Psoas muscle (tissue), 7 donors: ENCODE measurements at regions not wholly inside any gene's neighbourhood (a gene's known extent, or its start where the extent isn't known, plus 50 kb on each side); places are given as distances from the start of the nearest gene placed in this dataset.

ENCODE experiments used
- ATAC-seq, 4 donors: fragments of 200-7000 bp; cut with Tn5 transposase; one replicate each; pipeline ENCODE4 v1.9.1; 2020; ENCODE audit warnings: moderate library complexity in 3 of 4, mild to moderate bottlenecking in 2 of 4
- DNase-seq, 2 donors: peaks; one replicate each; pipeline ENCODE4 v3.0.0-alpha.2; 2020
- H3K27ac ChIP-seq: fragments of 200-600 bp; one replicate; pipeline ENCODE4 v1.8.0; 2022
- H3K27me3 ChIP-seq, 3 donors: fragments of 200-600 bp in 1 of 3; one replicate each; pipeline versions ENCODE4 v1.6.1 to v1.8.0; 2013 to 2022; ENCODE audit warnings: low read length in 2 of 3, mild to moderate bottlenecking in 2 of 3, moderate library complexity in 1 of 3; ENCODE audit not compliant: insufficient read depth in 3 of 3
- H3K36me3 ChIP-seq, 2 donors: fragments of 200-600 bp in 1 of 2; one replicate each; pipeline versions ENCODE4 v1.6.1 to v1.8.0; 2013 to 2022; ENCODE audit warnings: low read depth in 1 of 2, mild to moderate bottlenecking in 1 of 2, moderate library complexity in 1 of 2; ENCODE audit not compliant: insufficient read depth in 1 of 2
- H3K4me1 ChIP-seq: fragments of 200-600 bp; one replicate; pipeline ENCODE4 v1.8.0; 2022
- H3K4me3 ChIP-seq: fragments of 200-600 bp; one replicate; pipeline ENCODE4 v1.8.0; 2022; ENCODE audit warnings: mild to moderate bottlenecking
- H3K9me3 ChIP-seq: fragments of 200-600 bp; one replicate; pipeline ENCODE4 v1.8.0; 2022
- CTCF ChIP-seq: fragments of 200-600 bp; IDR thresholded peaks from one replicate; pipeline ENCODE4 v1.8.0; 2022; ENCODE audit warnings: antibody characterized with exemption
- WGBS, 3 donors: extraction: QIAGEN DNeasy Blood & Tissue Kit; methylation state at CpG; one replicate each; pipeline versions ENCODE4 v1.1.6 to v1.1.7; 2013; 5-methylcytosine and 5-hydroxymethylcytosine counted together
- intact Hi-C, 2 donors: fragments of 100-400 bp; cut with DNase I; formaldehyde crosslinking; loops; one replicate each; pipeline versions ENCODE4 v1.11.0 to v1.14.2; 2022
- donor health status: healthy with polysubstance abuse.
- donor health status: DM: no; HTN: no; CAD: no; lungs with moderate emphysema.
- donor health status: Bipolar disorder and iron deficiency.
- donor health status: healthy.
- donor health status: DM: yes; HTN: yes; CAD: no.
- donor health status: DM: no; HTN: no; CAD: no.
- donor health status: DM: yes; HTN: yes; CAD: no.

GRCh38 chr12:127121494-127122084 lies 1145.4 kb upstream of the TMEM132C start:
- Histone ChIP-seq H3K4me3 (no peak overlapping the region), H3K4me1 (no peaks in the 10 kb centered on the region), H3K27me3 (no peaks in the 10 kb centered on the region), H3K36me3 (no peaks in the 10 kb centered on the region), H3K9me3 (no peaks in the 10 kb centered on the region), H3K27ac (no peak overlapping the region)
- intact Hi-C loops: no loop called here
- TF ChIP-seq CTCF: no peak
- DNase-seq: no peak
- ATAC-seq: no peak
- 52 to 67% (median 60%) methylated on average over 4 of the region's 4 CpGs for WGBS, 3 donors

- no peaks in the 10 kb centered on the region for H3K27me3 ChIP-seq
- no peak for TF ChIP-seq CTCF
- peak in 1 of 4 donors; percentile 59 for ATAC-seq
These were observed 1141.2 kb upstream of the TMEM132C start for GRCh38 chr12:127125607-127126259.

GRCh38 chr12:127126260-127126628 lies 1140.7 kb upstream of the TMEM132C start:
- Histone ChIP-seq H3K4me1 (no peaks in the 10 kb centered on the region), H3K27me3 (no peaks in the 10 kb centered on the region), H3K27ac (no peak overlapping the region), H3K36me3 (no peaks in the 10 kb centered on the region), H3K4me3 (no peak overlapping the region), H3K9me3 (no peaks in the 10 kb centered on the region)
- WGBS, 3 donors: 89 to 92% (median 90%) methylated on average over 2 of the region's 2 CpGs
- DNase-seq: no peak
- intact Hi-C loops: no loop called here
- ATAC-seq: no peak
- no peak for TF ChIP-seq CTCF

More at GRCh38 chr12:127125607-127126259, 1141.2 kb upstream of the TMEM132C start:
- DNase-seq: no peak
- H3K27ac ChIP-seq: no peak overlapping the region
- intact Hi-C loops: no loop called here
- H3K4me3 ChIP-seq: no peak overlapping the region
- WGBS, 3 donors: 74 to 81% (median 75%) methylated on average over 3 of the region's 3 CpGs
- H3K9me3 ChIP-seq: no peaks in the 10 kb centered on the region
- H3K4me1 ChIP-seq: no peaks in the 10 kb centered on the region
- no peaks in the 10 kb centered on the region for H3K36me3 ChIP-seq

GRCh38 chr12:127127897-127128296 lies 1139.1 kb upstream of the TMEM132C start:
- no peak for TF ChIP-seq CTCF

More at GRCh38 chr12:127127897-127128296, 1139.1 kb upstream of the TMEM132C start:
- H3K4me3 ChIP-seq: no peak overlapping the region
- no peaks in the 10 kb centered on the region for H3K4me1 ChIP-seq
- H3K27ac ChIP-seq: no peak overlapping the region
- H3K27me3 ChIP-seq: no peaks in the 10 kb centered on the region
- no peaks in the 10 kb centered on the region for H3K9me3 ChIP-seq
- DNase-seq: no peak
- WGBS, 3 donors: 77 to 88% (median 83%) methylated on average over 3 of the region's 3 CpGs
- no peaks in the 10 kb centered on the region for H3K36me3 ChIP-seq
- intact Hi-C loops: no loop called here
- no peak for ATAC-seq
